NCI-H2029 (cell line): ENCODE measurements at regions not wholly inside any gene's neighbourhood (a gene's known extent, or its start where the extent isn't known, plus 50 kb on each side); places are given as distances from the start of the nearest gene placed in this dataset.

ENCODE experiments used
- DNase-seq: peaks from one replicate; lab custom pipeline; 2025; lab: John Stamatoyannopoulos, UW

- no peak for DNase-seq
Observed at GRCh38 chr6:87995461-87995860, 52.2 kb upstream of the SPACA1 start.

GRCh38 chr6:87993356-87993755 is 54.3 kb upstream of the SPACA1 start:
- DNase-seq, result no peak

GRCh38 chr6:87990871-87991270 is 56.8 kb upstream of the SPACA1 start:
- no peak for DNase-seq

GRCh38 chr6:87982134-87982533 is 65.5 kb upstream of the SPACA1 start:
- DNase-seq, result no peak

- no peak for DNase-seq
Observed at GRCh38 chr6:87979737-87980136, 67.9 kb upstream of the SPACA1 start.

- no peak for DNase-seq
Observed at GRCh38 chr6:87976616-87977015, 71.0 kb upstream of the SPACA1 start.

- no peak for DNase-seq
Observed at GRCh38 chr6:87975561-87975960, 72.1 kb upstream of the SPACA1 start.

- DNase-seq, result no peak
Observed at GRCh38 chr6:87972279-87972678, 75.4 kb upstream of the SPACA1 start.

GRCh38 chr6:87971605-87972262 is 75.9 kb upstream of the SPACA1 start:
- DNase-seq, result no peak

GRCh38 chr6:87968435-87969278 is 79.0 kb upstream of the SPACA1 start:
- peak; percentile 10 for DNase-seq

- no peak for DNase-seq
Observed at GRCh38 chr6:87965806-87966205, 81.8 kb upstream of the SPACA1 start.

- DNase-seq, result no peak
Observed at GRCh38 chr6:87959083-87959482, 88.6 kb upstream of the SPACA1 start.

- no peak for DNase-seq
Observed at GRCh38 chr6:87951751-87952150, 95.9 kb upstream of the SPACA1 start.

- no peak for DNase-seq
Observed at GRCh38 chr6:87950614-87951013, 97.0 kb upstream of the SPACA1 start.

GRCh38 chr6:87949194-87949593 is 98.4 kb upstream of the SPACA1 start:
- no peak for DNase-seq

- no peak for DNase-seq
Observed at GRCh38 chr6:87946669-87947068, 101.0 kb upstream of the SPACA1 start.

GRCh38 chr6:87945966-87946365 is 101.7 kb upstream of the SPACA1 start:
- no peak for DNase-seq

GRCh38 chr6:87945181-87945580 is 102.5 kb upstream of the SPACA1 start:
- DNase-seq, result no peak

- DNase-seq, result no peak
Observed at GRCh38 chr6:87944541-87944954, 103.1 kb upstream of the SPACA1 start.

GRCh38 chr6:87943191-87943590 is 104.5 kb upstream of the SPACA1 start:
- no peak for DNase-seq

- DNase-seq, result no peak
Observed at GRCh38 chr6:87941556-87942358, 105.9 kb upstream of the SPACA1 start.

- DNase-seq, result no peak
Observed at GRCh38 chr6:87939776-87940175, 107.9 kb upstream of the SPACA1 start.

GRCh38 chr6:87938287-87938686 is 109.4 kb upstream of the SPACA1 start:
- no peak for DNase-seq
